Midbrain (tissue), 1 donor: ENCODE measurements at regions not wholly inside any gene's neighbourhood (a gene's known extent, or its start where the extent isn't known, plus 50 kb on each side); places are given as distances from the start of the nearest gene placed in this dataset.

Source experiments
- DNase-seq: peaks from one replicate; lab custom pipeline; 2025; lab: John Stamatoyannopoulos, UW

- no peak for DNase-seq
Measured at GRCh38 chrX:145631461-145631951, 186.1 kb upstream of the SLITRK2 start.

GRCh38 chrX:145654486-145654885 lies 163.1 kb upstream of the SLITRK2 start:
- DNase-seq, result no peak

- no peak for DNase-seq
Measured at GRCh38 chrX:145673841-145674240, 143.8 kb upstream of the SLITRK2 start.

- no peak for DNase-seq
Measured at GRCh38 chrX:145677109-145677817, 140.4 kb upstream of the SLITRK2 start.

- no peak for DNase-seq
Measured at GRCh38 chrX:145682518-145683298, 134.9 kb upstream of the SLITRK2 start.

GRCh38 chrX:145687146-145687545 lies 130.5 kb upstream of the SLITRK2 start:
- no peak for DNase-seq

GRCh38 chrX:145687707-145688106 lies 129.9 kb upstream of the SLITRK2 start:
- DNase-seq, result no peak

GRCh38 chrX:145694048-145694447 lies 123.6 kb upstream of the SLITRK2 start:
- no peak for DNase-seq

GRCh38 chrX:145715641-145716138 lies 101.9 kb upstream of the SLITRK2 start:
- no peak for DNase-seq

GRCh38 chrX:145716226-145716625 lies 101.4 kb upstream of the SLITRK2 start:
- no peak for DNase-seq

GRCh38 chrX:145727476-145727875 lies 90.2 kb upstream of the SLITRK2 start:
- peak; percentile 47 for DNase-seq

- DNase-seq, result peak; percentile 45
Measured at GRCh38 chrX:145729635-145730034, 88.0 kb upstream of the SLITRK2 start.

GRCh38 chrX:145735036-145735435 lies 82.6 kb upstream of the SLITRK2 start:
- no peak for DNase-seq

- no peak for DNase-seq
Measured at GRCh38 chrX:145751943-145752342, 65.7 kb upstream of the SLITRK2 start.
